BE2C (cell line): ENCODE measurements at regions not wholly inside any gene's neighbourhood (a gene's known extent, or its start where the extent isn't known, plus 50 kb on each side); places are given as distances from the start of the nearest gene placed in this dataset.

Source experiments
- DNase-seq: peaks from one replicate; pipeline ENCODE4 v3.0.0-alpha.2; 2020
- H3K27me3 ChIP-seq: fragments of 250-450 bp; sonication (Bioruptor Pico); 2 replicates; pipeline ENCODE4 v1.5.1; 2020; ENCODE audit warnings: mild to moderate bottlenecking
- H3K36me3 ChIP-seq: fragments of 250-450 bp; sonication (Bioruptor Pico); 2 replicates; pipeline ENCODE4 v1.5.1; 2020; ENCODE audit warnings: mild to moderate bottlenecking
- H3K4me1 ChIP-seq: fragments of 250-450 bp; sonication (Bioruptor Pico); 2 replicates; pipeline ENCODE4 v1.5.1; 2020
- H3K4me3 ChIP-seq: 2 replicates; pipeline ENCODE4 v1.5.1; 2011; ENCODE audit warnings: low read depth, low read length
- H3K9me3 ChIP-seq: fragments of 250-450 bp; sonication (Bioruptor Pico); 2 replicates; pipeline ENCODE4 v1.5.1; 2020
- CTCF ChIP-seq: IDR thresholded peaks from 2 replicates; pipeline ENCODE4 v1.5.1; 2012; ENCODE audit warnings: mild to moderate bottlenecking, low read depth, low read length

- no peaks in the 10 kb centered on the region for H3K27me3 ChIP-seq
- DNase-seq = no peak
- no peaks in the 10 kb centered on the region; the same call in 1 of the 2 replicates for H3K4me1 ChIP-seq
- no peaks in the 10 kb centered on the region for H3K36me3 ChIP-seq
- no peaks in the 10 kb centered on the region for H3K9me3 ChIP-seq
- no peak overlapping the region for H3K4me3 ChIP-seq
- no peak for TF ChIP-seq CTCF
Measured at GRCh38 chr14:66092748-66093147, 393.4 kb upstream of the CCDC196 start.

GRCh38 chr14:66094001-66094727, 392.0 kb upstream of the CCDC196 start:
- no peaks in the 10 kb centered on the region for H3K36me3 ChIP-seq
- H3K27me3 ChIP-seq = no peaks in the 10 kb centered on the region
- no peak overlapping the region for H3K4me3 ChIP-seq
- DNase-seq = no peak
- H3K4me1 ChIP-seq = no peaks in the 10 kb centered on the region; the same call in 1 of the 2 replicates
- TF ChIP-seq CTCF = no peak
- H3K9me3 ChIP-seq = no peaks in the 10 kb centered on the region

- TF ChIP-seq CTCF = no peak
- DNase-seq = no peak
- Histone ChIP-seq H3K4me1 (no peaks in the 10 kb centered on the region; the same call in 1 of the 2 replicates), H3K4me3 (no peak overlapping the region), H3K36me3 (no peaks in the 10 kb centered on the region), H3K27me3 (no peaks in the 10 kb centered on the region), H3K9me3 (no peaks in the 10 kb centered on the region)
Measured at GRCh38 chr14:66099451-66099850, 386.7 kb upstream of the CCDC196 start.

GRCh38 chr14:66099931-66100330, 386.2 kb upstream of the CCDC196 start:
- DNase-seq = no peak
- Histone ChIP-seq H3K4me1 (no peaks in the 10 kb centered on the region; the same call in 1 of the 2 replicates), H3K27me3 (no peaks in the 10 kb centered on the region), H3K9me3 (no peaks in the 10 kb centered on the region), H3K4me3 (no peak overlapping the region), H3K36me3 (no peaks in the 10 kb centered on the region)
- no peak for TF ChIP-seq CTCF

- no peaks in the 10 kb centered on the region; the same call in 1 of the 2 replicates for H3K4me1 ChIP-seq
- H3K9me3 ChIP-seq = no peaks in the 10 kb centered on the region
- H3K36me3 ChIP-seq = no peaks in the 10 kb centered on the region
- DNase-seq = no peak
- no peak overlapping the region for H3K4me3 ChIP-seq
- no peak for TF ChIP-seq CTCF
- H3K27me3 ChIP-seq = no peaks in the 10 kb centered on the region
Measured at GRCh38 chr14:66101662-66102061, 384.5 kb upstream of the CCDC196 start.

- Histone ChIP-seq H3K27me3 (no peaks in the 10 kb centered on the region), H3K4me3 (no peak overlapping the region), H3K9me3 (no peaks in the 10 kb centered on the region), H3K36me3 (no peaks in the 10 kb centered on the region), H3K4me1 (no peaks in the 10 kb centered on the region; the same call in 1 of the 2 replicates)
- DNase-seq = no peak
- no peak for TF ChIP-seq CTCF
Measured at GRCh38 chr14:66104486-66104885, 381.7 kb upstream of the CCDC196 start.
